ENCODE measurements at regions not wholly inside any gene's neighbourhood (a gene's known extent, or its start where the extent isn't known, plus 50 kb on each side); places are given as distances from the start of the nearest gene placed in this dataset.

DNA sequence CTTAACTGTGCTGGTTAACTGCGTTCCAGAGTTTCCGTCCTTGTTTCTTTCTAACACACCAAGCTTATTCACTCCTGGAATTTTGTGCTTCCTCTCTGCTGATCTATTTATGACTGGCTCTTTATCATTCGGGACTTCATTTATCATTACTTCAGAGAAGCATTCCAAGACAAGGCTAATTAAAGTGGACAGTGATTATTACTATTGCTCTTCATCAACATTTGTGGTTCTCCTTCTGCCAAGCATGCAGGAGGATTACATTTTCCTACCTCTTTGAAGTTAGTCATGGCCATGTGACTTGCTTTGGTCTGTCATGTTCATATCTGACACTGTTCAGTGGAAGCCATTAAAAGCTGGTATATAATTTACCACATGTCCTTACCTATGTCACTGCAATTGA, 172.4 kb upstream of the AGR3 start:
- H4K20me1 ChIP-seq (ENCODE audit: control insufficient read depth, insufficient read depth): no peaks in the 10 kb centered on the region
- H3K36me3 ChIP-seq (ENCODE audit: control insufficient read depth in 2 of 2, insufficient read depth in 2 of 2, low read length in 1 of 2): no peaks in the 10 kb centered on the region
- no peaks in the 10 kb centered on the region for H3K27me3 ChIP-seq (replicated peaks in 1 of 2; ENCODE audit: control insufficient read depth in 2 of 2, insufficient read depth in 2 of 2, low read length in 1 of 2)
- POLR2A ChIA-PET: no interaction called here
- no peak for TF ChIP-seq CEBPB (IDR thresholded peaks at IDR 0.05; ENCODE audit: borderline replicate concordance in 1 of 2, low read depth in 2 of 2, low read length in 2 of 2)
- no peak for TF ChIP-seq KAT2A (conservative IDR thresholded peaks at IDR 0.05; ENCODE audit: control insufficient read depth, low read depth, low read length)
- TF ChIP-seq DPF2 (IDR thresholded peaks at IDR 0.05): no peak
- TF ChIP-seq, protein P1, sequence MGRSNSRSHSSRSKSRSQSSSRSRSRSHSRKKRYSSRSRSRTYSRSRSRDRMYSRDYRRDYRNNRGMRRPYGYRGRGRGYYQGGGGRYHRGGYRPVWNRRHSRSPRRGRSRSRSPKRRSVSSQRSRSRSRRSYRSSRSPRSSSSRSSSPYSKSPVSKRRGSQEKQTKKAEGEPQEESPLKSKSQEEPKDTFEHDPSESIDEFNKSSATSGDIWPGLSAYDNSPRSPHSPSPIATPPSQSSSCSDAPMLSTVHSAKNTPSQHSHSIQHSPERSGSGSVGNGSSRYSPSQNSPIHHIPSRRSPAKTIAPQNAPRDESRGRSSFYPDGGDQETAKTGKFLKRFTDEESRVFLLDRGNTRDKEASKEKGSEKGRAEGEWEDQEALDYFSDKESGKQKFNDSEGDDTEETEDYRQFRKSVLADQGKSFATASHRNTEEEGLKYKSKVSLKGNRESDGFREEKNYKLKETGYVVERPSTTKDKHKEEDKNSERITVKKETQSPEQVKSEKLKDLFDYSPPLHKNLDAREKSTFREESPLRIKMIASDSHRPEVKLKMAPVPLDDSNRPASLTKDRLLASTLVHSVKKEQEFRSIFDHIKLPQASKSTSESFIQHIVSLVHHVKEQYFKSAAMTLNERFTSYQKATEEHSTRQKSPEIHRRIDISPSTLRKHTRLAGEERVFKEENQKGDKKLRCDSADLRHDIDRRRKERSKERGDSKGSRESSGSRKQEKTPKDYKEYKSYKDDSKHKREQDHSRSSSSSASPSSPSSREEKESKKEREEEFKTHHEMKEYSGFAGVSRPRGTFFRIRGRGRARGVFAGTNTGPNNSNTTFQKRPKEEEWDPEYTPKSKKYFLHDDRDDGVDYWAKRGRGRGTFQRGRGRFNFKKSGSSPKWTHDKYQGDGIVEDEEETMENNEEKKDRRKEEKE (IDR thresholded peaks at IDR 0.05): no peak
- no peak for ATAC-seq
- no peak overlapping the region for H3K27ac ChIP-seq (ENCODE audit: control insufficient read depth, insufficient read depth)
- FAIRE-seq: no peak
- CTCF ChIA-PET: interaction anchor here (0.9 to 1.5 kb wide), 2 partner anchors 10 kb away, joined by 3 to 4 read pairs; no protein-coding TSS in a partner anchor
- no peaks in the 10 kb centered on the region for H3K4me1 ChIP-seq (ENCODE audit: control insufficient read depth, insufficient read depth, low read length)
- RAD21 ChIA-PET (ENCODE audit: unreplicated experiment): no interaction called here
- WGBS (ENCODE audit: insufficient coverage, insufficient replicate concordance, low lambda C conversion rate, missing lambda C conversion rate): 89% methylated on average over 3 of the region's 3 CpGs
- no peak for DNase-seq (ENCODE audit: low read depth, low spot score)
- in situ Hi-C loops (cut with MboI) (no loop called here), intact Hi-C loops (cut with micrococcal nuclease; ENCODE audit: unreplicated experiment) (no loop called here)
- SMC1A ChIA-PET (ENCODE audit: uncharacterized antibody, unreplicated experiment): interaction anchor here (1.3 kb wide), 1 partner anchor 24 kb away, joined by 3 read pairs; no protein-coding TSS in a partner anchor
- H2AFZ ChIP-seq (ENCODE audit: control insufficient read depth, low read depth, low read length): no peak overlapping the region
- BruUV-seq (replicated peaks): no TSS peak
- H3K9me3 ChIP-seq (replicated peaks; ENCODE audit: control insufficient read depth, insufficient read depth, low read length): no peaks in the 10 kb centered on the region
- no peaks in the 10 kb centered on the region for H3K79me2 ChIP-seq (ENCODE audit: control insufficient read depth, insufficient read depth, low read length)
- no peak overlapping the region for H3K4me3 ChIP-seq
- H3K4me2 ChIP-seq (ENCODE audit: control insufficient read depth, insufficient read depth): no peak overlapping the region
- no peak overlapping the region for H3K9ac ChIP-seq (ENCODE audit: control insufficient read depth, insufficient read depth, low read length)

DNA sequence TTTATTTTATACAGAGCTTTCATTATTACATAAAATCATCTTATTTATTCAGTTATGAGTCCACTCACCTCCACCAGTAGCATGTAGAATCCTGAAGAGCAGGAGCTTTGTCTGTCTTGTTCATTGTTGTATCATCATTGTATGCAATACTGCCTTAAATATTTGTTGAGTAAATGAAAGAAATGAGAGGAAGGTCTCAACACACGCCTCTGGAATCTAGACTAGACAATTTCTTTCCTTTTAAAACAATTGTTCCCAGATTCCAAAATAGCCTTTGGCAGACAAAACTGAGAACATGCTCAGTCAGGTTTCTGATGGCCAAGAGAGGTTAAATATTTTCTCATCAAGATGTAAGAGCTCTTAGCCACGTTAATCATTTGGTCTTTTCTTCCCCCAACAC, 173.1 kb upstream of the AGR3 start:
- no peaks in the 10 kb centered on the region for H3K4me1 ChIP-seq (ENCODE audit: control insufficient read depth, insufficient read depth, low read length)
- no peaks in the 10 kb centered on the region for H3K79me2 ChIP-seq (ENCODE audit: control insufficient read depth, insufficient read depth, low read length)
- BruUV-seq (replicated peaks): no TSS peak
- intact Hi-C loops (cut with micrococcal nuclease; ENCODE audit: unreplicated experiment): no loop called here
- in situ Hi-C loops (cut with MboI): no loop called here
- no peak overlapping the region for H3K9ac ChIP-seq (ENCODE audit: control insufficient read depth, insufficient read depth, low read length)
- ATAC-seq (no peak), FAIRE-seq (no peak), DNase-seq (ENCODE audit: low read depth, low spot score) (no peak)
- CTCF ChIA-PET: interaction anchor here (0.9 to 1.5 kb wide), 4 partner anchors 9 to 248 kb away, joined by 3 to 5 read pairs (median 4); no protein-coding TSS in a partner anchor
- RAD21 ChIA-PET (ENCODE audit: unreplicated experiment): no interaction called here
- H3K9me3 ChIP-seq (replicated peaks; ENCODE audit: control insufficient read depth, insufficient read depth, low read length): no peaks in the 10 kb centered on the region
- H3K27ac ChIP-seq (ENCODE audit: control insufficient read depth, insufficient read depth): no peak overlapping the region
- H4K20me1 ChIP-seq (ENCODE audit: control insufficient read depth, insufficient read depth): no peaks in the 10 kb centered on the region
- H3K36me3 ChIP-seq (ENCODE audit: control insufficient read depth in 2 of 2, insufficient read depth in 2 of 2, low read length in 1 of 2): no peaks in the 10 kb centered on the region
- WGBS (ENCODE audit: insufficient coverage, insufficient replicate concordance, low lambda C conversion rate, missing lambda C conversion rate): 48% methylated on average over 2 of the region's 2 CpGs
- SMC1A ChIA-PET (ENCODE audit: uncharacterized antibody, unreplicated experiment): interaction anchor here (1.3 kb wide), 1 partner anchor 25 kb away, joined by 3 read pairs; no protein-coding TSS in a partner anchor
- H3K27me3 ChIP-seq (replicated peaks in 1 of 2; ENCODE audit: control insufficient read depth in 2 of 2, insufficient read depth in 2 of 2, low read length in 1 of 2): no peaks in the 10 kb centered on the region
- H3K4me2 ChIP-seq (ENCODE audit: control insufficient read depth, insufficient read depth): no peak overlapping the region
- H3K4me3 ChIP-seq: no peak overlapping the region
- H2AFZ ChIP-seq (ENCODE audit: control insufficient read depth, low read depth, low read length): no peak overlapping the region
- POLR2A ChIA-PET: no interaction called here
- TF ChIP-seq, protein P2, sequence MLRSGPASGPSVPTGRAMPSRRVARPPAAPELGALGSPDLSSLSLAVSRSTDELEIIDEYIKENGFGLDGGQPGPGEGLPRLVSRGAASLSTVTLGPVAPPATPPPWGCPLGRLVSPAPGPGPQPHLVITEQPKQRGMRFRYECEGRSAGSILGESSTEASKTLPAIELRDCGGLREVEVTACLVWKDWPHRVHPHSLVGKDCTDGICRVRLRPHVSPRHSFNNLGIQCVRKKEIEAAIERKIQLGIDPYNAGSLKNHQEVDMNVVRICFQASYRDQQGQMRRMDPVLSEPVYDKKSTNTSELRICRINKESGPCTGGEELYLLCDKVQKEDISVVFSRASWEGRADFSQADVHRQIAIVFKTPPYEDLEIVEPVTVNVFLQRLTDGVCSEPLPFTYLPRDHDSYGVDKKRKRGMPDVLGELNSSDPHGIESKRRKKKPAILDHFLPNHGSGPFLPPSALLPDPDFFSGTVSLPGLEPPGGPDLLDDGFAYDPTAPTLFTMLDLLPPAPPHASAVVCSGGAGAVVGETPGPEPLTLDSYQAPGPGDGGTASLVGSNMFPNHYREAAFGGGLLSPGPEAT (IDR thresholded peaks at IDR 0.05; ENCODE audit: low read depth): no peak
- TF ChIP-seq EP300 (IDR thresholded peaks at IDR 0.05; ENCODE audit: borderline replicate concordance in 1 of 2, control insufficient read depth in 1 of 2, low read depth in 2 of 2, low read length in 2 of 2) (no peak), CEBPB (IDR thresholded peaks at IDR 0.05; ENCODE audit: borderline replicate concordance in 1 of 2, low read depth in 2 of 2, low read length in 2 of 2) (no peak), SIN3A (IDR thresholded peaks at IDR 0.05; ENCODE audit: low read depth, low read length) (no peak), ZZZ3 (IDR thresholded peaks at IDR 0.05; ENCODE audit: control insufficient read depth, insufficient read length, low read depth) (no peak), HCFC1 (IDR thresholded peaks at IDR 0.05; ENCODE audit: low read length) (no peak), ZNF217 (IDR thresholded peaks at IDR 0.05) (no peak), NRF1 (conservative IDR thresholded peaks at IDR 0.05; ENCODE audit: low read depth, low read length) (no peak)
- TF ChIP-seq, protein P3, sequence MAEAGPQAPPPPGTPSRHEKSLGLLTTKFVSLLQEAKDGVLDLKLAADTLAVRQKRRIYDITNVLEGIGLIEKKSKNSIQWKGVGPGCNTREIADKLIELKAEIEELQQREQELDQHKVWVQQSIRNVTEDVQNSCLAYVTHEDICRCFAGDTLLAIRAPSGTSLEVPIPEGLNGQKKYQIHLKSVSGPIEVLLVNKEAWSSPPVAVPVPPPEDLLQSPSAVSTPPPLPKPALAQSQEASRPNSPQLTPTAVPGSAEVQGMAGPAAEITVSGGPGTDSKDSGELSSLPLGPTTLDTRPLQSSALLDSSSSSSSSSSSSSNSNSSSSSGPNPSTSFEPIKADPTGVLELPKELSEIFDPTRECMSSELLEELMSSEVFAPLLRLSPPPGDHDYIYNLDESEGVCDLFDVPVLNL (IDR thresholded peaks at IDR 0.05; ENCODE audit: low read depth, low read length): no peak
